ENCODE measurements at regions not wholly inside any gene's neighbourhood (a gene's known extent, or its start where the extent isn't known, plus 50 kb on each side); places are given as distances from the start of the nearest gene placed in this dataset.

- POLR2A ChIA-PET, result no interaction called here
- CTCF ChIA-PET, result no interaction called here
Measured at GRCh38 chr14:34065690-34066391, 115.0 kb upstream of the EGLN3 start.

GRCh38 chr14:34065236-34065635 lies 114.4 kb upstream of the EGLN3 start:
- Histone ChIP-seq H3K27me3 (replicated peaks in 2 of 5; ENCODE audit: control insufficient read depth in 4 of 5, insufficient read depth in 5 of 5, low read length in 4 of 5) (peaks cover 0 to 5% (median 0%) of the 10 kb centered on the region in 5 experiments), H3K9me3 (ENCODE audit: control extremely low read depth in 1 of 5, control insufficient read depth in 4 of 5, insufficient read depth in 2 of 5, low read depth in 1 of 5, low read length in 4 of 5) (peaks cover 0 to 2% (median 0%) of the 10 kb centered on the region in 5 experiments), H3K27ac (ENCODE audit: insufficient read depth in 1 of 2, low read depth in 1 of 2, low read length in 2 of 2, poor library complexity in 1 of 2, severe bottlenecking in 2 of 2) (no peak overlapping the region), H3K4me3 (ENCODE audit: control insufficient read depth in 1 of 7, extremely low read depth in 1 of 7, insufficient read depth in 4 of 7, low read depth in 2 of 7, low read length in 6 of 7) (no peak overlapping the region), H3K36me3 (ENCODE audit: control insufficient read depth in 4 of 4, insufficient read depth in 4 of 4, low read length in 3 of 4) (no peaks in the 10 kb centered on the region), H3K4me1 (ENCODE audit: control extremely low read depth in 1 of 4, control insufficient read depth in 4 of 4, insufficient read depth in 4 of 4, low read length in 3 of 4) (peaks cover 2 to 8% (median 6%) of the 10 kb centered on the region in 4 experiments)
- DNase-seq, result no peak
- WGBS (ENCODE audit: insufficient coverage), result 96% methylated on average over 4 of the region's 4 CpGs
- ChIA-PET POLR2A (no interaction called here), CTCF (no interaction called here)

More at GRCh38 chr14:34065690-34066391, 115.0 kb upstream of the EGLN3 start:
- Histone ChIP-seq H3K27me3 (replicated peaks in 2 of 5; ENCODE audit: control insufficient read depth in 4 of 5, insufficient read depth in 5 of 5, low read length in 4 of 5) (peaks cover 0 to 3% (median 0%) of the 10 kb centered on the region in 5 experiments), H3K4me3 (ENCODE audit: control insufficient read depth in 1 of 7, extremely low read depth in 1 of 7, insufficient read depth in 4 of 7, low read depth in 2 of 7, low read length in 6 of 7) (no peak overlapping the region), H3K9me3 (ENCODE audit: control extremely low read depth in 1 of 5, control insufficient read depth in 4 of 5, insufficient read depth in 2 of 5, low read depth in 1 of 5, low read length in 4 of 5) (peaks cover 0 to 2% (median 0%) of the 10 kb centered on the region in 5 experiments), H3K4me1 (ENCODE audit: control extremely low read depth in 1 of 4, control insufficient read depth in 4 of 4, insufficient read depth in 4 of 4, low read length in 3 of 4) (peaks cover 0 to 2% (median under 1%) of the 10 kb centered on the region in 4 experiments), H3K36me3 (ENCODE audit: control insufficient read depth in 4 of 4, insufficient read depth in 4 of 4, low read length in 3 of 4) (no peaks in the 10 kb centered on the region), H3K27ac (ENCODE audit: insufficient read depth in 1 of 2, low read depth in 1 of 2, low read length in 2 of 2, poor library complexity in 1 of 2, severe bottlenecking in 2 of 2) (no peak overlapping the region)
- 95% methylated on average over 2 of the region's 4 CpGs for WGBS (ENCODE audit: insufficient coverage)
- no peak for DNase-seq

GRCh38 chr14:34064349-34064748 lies 113.5 kb upstream of the EGLN3 start:
- Histone ChIP-seq H3K4me1 (ENCODE audit: control extremely low read depth in 1 of 4, control insufficient read depth in 4 of 4, insufficient read depth in 4 of 4, low read length in 3 of 4) (peaks cover 4 to 14% (median 11%) of the 10 kb centered on the region in 4 experiments), H3K27ac (ENCODE audit: insufficient read depth in 1 of 2, low read depth in 1 of 2, low read length in 2 of 2, poor library complexity in 1 of 2, severe bottlenecking in 2 of 2) (no peak overlapping the region), H3K36me3 (ENCODE audit: control insufficient read depth in 4 of 4, insufficient read depth in 4 of 4, low read length in 3 of 4) (no peaks in the 10 kb centered on the region), H3K4me3 (ENCODE audit: control insufficient read depth in 1 of 7, extremely low read depth in 1 of 7, insufficient read depth in 4 of 7, low read depth in 2 of 7, low read length in 6 of 7) (no peak overlapping the region), H3K9me3 (ENCODE audit: control extremely low read depth in 1 of 5, control insufficient read depth in 4 of 5, insufficient read depth in 2 of 5, low read depth in 1 of 5, low read length in 4 of 5) (peaks cover 0 to 2% (median 0%) of the 10 kb centered on the region in 5 experiments), H3K27me3 (replicated peaks in 2 of 5; ENCODE audit: control insufficient read depth in 4 of 5, insufficient read depth in 5 of 5, low read length in 4 of 5) (peaks cover 0 to 8% (median 0%) of the 10 kb centered on the region in 5 experiments)
- no peak for DNase-seq
- ChIA-PET CTCF (no interaction called here), POLR2A (no interaction called here)
- WGBS (ENCODE audit: insufficient coverage), result 96% methylated on average over 3 of the region's 4 CpGs

- H3K27me3 ChIP-seq (replicated peaks in 2 of 5; ENCODE audit: control insufficient read depth in 4 of 5, insufficient read depth in 5 of 5, low read length in 4 of 5), result peaks cover 0 to 8% (median 0%) of the 10 kb centered on the region in 5 experiments
- H3K36me3 ChIP-seq (ENCODE audit: control insufficient read depth in 4 of 4, insufficient read depth in 4 of 4, low read length in 3 of 4), result no peaks in the 10 kb centered on the region
- H3K9me3 ChIP-seq (ENCODE audit: control extremely low read depth in 1 of 5, control insufficient read depth in 4 of 5, insufficient read depth in 2 of 5, low read depth in 1 of 5, low read length in 4 of 5), result peaks cover 0 to 2% (median 0%) of the 10 kb centered on the region in 5 experiments
- peaks cover 4 to 14% (median 11%) of the 10 kb centered on the region in 4 experiments for H3K4me1 ChIP-seq (ENCODE audit: control extremely low read depth in 1 of 4, control insufficient read depth in 4 of 4, insufficient read depth in 4 of 4, low read length in 3 of 4)
- ChIA-PET POLR2A (no interaction called here), CTCF (interaction anchor here (6.1 kb wide), 1 partner anchor 35 kb away, joined by 54 read pairs; no protein-coding TSS in a partner anchor)
- WGBS (ENCODE audit: insufficient coverage), result 98% methylated on average over 8 of the region's 9 CpGs
- DNase-seq, result no peak
- no peak overlapping the region for H3K27ac ChIP-seq (ENCODE audit: insufficient read depth in 1 of 2, low read depth in 1 of 2, low read length in 2 of 2, poor library complexity in 1 of 2, severe bottlenecking in 2 of 2)
- H3K4me3 ChIP-seq (ENCODE audit: control insufficient read depth in 1 of 7, extremely low read depth in 1 of 7, insufficient read depth in 4 of 7, low read depth in 2 of 7, low read length in 6 of 7), result no peak overlapping the region
Measured at GRCh38 chr14:34063470-34064164, 112.7 kb upstream of the EGLN3 start.

GRCh38 chr14:34063042-34063441 lies 112.2 kb upstream of the EGLN3 start:
- no peak for DNase-seq
- Histone ChIP-seq H3K27ac (ENCODE audit: insufficient read depth in 1 of 2, low read depth in 1 of 2, low read length in 2 of 2, poor library complexity in 1 of 2, severe bottlenecking in 2 of 2) (no peak overlapping the region), H3K4me3 (ENCODE audit: control insufficient read depth in 1 of 7, extremely low read depth in 1 of 7, insufficient read depth in 4 of 7, low read depth in 2 of 7, low read length in 6 of 7) (no peak overlapping the region), H3K9me3 (ENCODE audit: control extremely low read depth in 1 of 5, control insufficient read depth in 4 of 5, insufficient read depth in 2 of 5, low read depth in 1 of 5, low read length in 4 of 5) (peaks cover 0 to 2% (median 0%) of the 10 kb centered on the region in 5 experiments), H3K27me3 (replicated peaks in 2 of 5; ENCODE audit: control insufficient read depth in 4 of 5, insufficient read depth in 5 of 5, low read length in 4 of 5) (peaks cover 0 to 8% (median 0%) of the 10 kb centered on the region in 5 experiments), H3K36me3 (ENCODE audit: control insufficient read depth in 4 of 4, insufficient read depth in 4 of 4, low read length in 3 of 4) (no peaks in the 10 kb centered on the region), H3K4me1 (ENCODE audit: control extremely low read depth in 1 of 4, control insufficient read depth in 4 of 4, insufficient read depth in 4 of 4, low read length in 3 of 4) (peaks cover 4 to 14% (median 11%) of the 10 kb centered on the region in 4 experiments)
- no CpG with 5 or more reads among the region's 1 CpG for WGBS (ENCODE audit: insufficient coverage)
- CTCF ChIA-PET, result interaction anchor here (6.1 kb wide), 1 partner anchor 36 kb away, joined by 54 read pairs; no protein-coding TSS in a partner anchor
- POLR2A ChIA-PET, result no interaction called here

- Histone ChIP-seq H3K4me1 (ENCODE audit: control extremely low read depth in 1 of 4, control insufficient read depth in 4 of 4, insufficient read depth in 4 of 4, low read length in 3 of 4) (peaks cover 4 to 14% (median 11%) of the 10 kb centered on the region in 4 experiments), H3K27me3 (replicated peaks in 2 of 5; ENCODE audit: control insufficient read depth in 4 of 5, insufficient read depth in 5 of 5, low read length in 4 of 5) (peaks cover 0 to 8% (median 0%) of the 10 kb centered on the region in 5 experiments), H3K9me3 (ENCODE audit: control extremely low read depth in 1 of 5, control insufficient read depth in 4 of 5, insufficient read depth in 2 of 5, low read depth in 1 of 5, low read length in 4 of 5) (peaks cover 0 to 1% (median 0%) of the 10 kb centered on the region in 5 experiments), H3K36me3 (ENCODE audit: control insufficient read depth in 4 of 4, insufficient read depth in 4 of 4, low read length in 3 of 4) (no peaks in the 10 kb centered on the region), H3K27ac (ENCODE audit: insufficient read depth in 1 of 2, low read depth in 1 of 2, low read length in 2 of 2, poor library complexity in 1 of 2, severe bottlenecking in 2 of 2) (no peak overlapping the region), H3K4me3 (ENCODE audit: control insufficient read depth in 1 of 7, extremely low read depth in 1 of 7, insufficient read depth in 4 of 7, low read depth in 2 of 7, low read length in 6 of 7) (no peak overlapping the region)
- 97% methylated on average over 5 of the region's 8 CpGs for WGBS (ENCODE audit: insufficient coverage)
- no peak for DNase-seq
- ChIA-PET CTCF (interaction anchor here (6.1 kb wide), 1 partner anchor 36 kb away, joined by 54 read pairs; no protein-coding TSS in a partner anchor), POLR2A (no interaction called here)
Measured at GRCh38 chr14:34062353-34062973, 111.6 kb upstream of the EGLN3 start.

Measured in common myeloid progenitor, CD34-positive (primary cell).